Transverse colon (tissue), 4 donors: ENCODE measurements at regions not wholly inside any gene's neighbourhood (a gene's known extent, or its start where the extent isn't known, plus 50 kb on each side); places are given as distances from the start of the nearest gene placed in this dataset.

ENCODE experiments used
- DNase-seq: peaks from one replicate; pipeline ENCODE4 v3.0.0-alpha.2; 2019
- H3K27ac ChIP-seq, 4 donors: fragments of 200-600 bp; sonication (generic); 2 replicates each; pipeline ENCODE4 v1.5.1; 2016 to 2018; ENCODE audit warnings: inconsistent platforms in 4 of 4
- H3K27me3 ChIP-seq: fragments of 200-600 bp; sonication (generic); 2 replicates; pipeline ENCODE4 v1.5.1; 2017; ENCODE audit warnings: inconsistent platforms
- H3K36me3 ChIP-seq, 4 donors: fragments of 200-600 bp; sonication (generic); 2 replicates each; pipeline ENCODE4 v1.5.1; 2017 to 2019; ENCODE audit warnings: inconsistent platforms in 4 of 4
- H3K4me1 ChIP-seq, 4 donors: fragments of 200-600 bp; sonication (generic); 2 replicates each; pipeline ENCODE4 v1.5.1; 2017 to 2020; ENCODE audit warnings: inconsistent platforms in 4 of 4
- H3K4me3 ChIP-seq, 4 donors: fragments of 200-600 bp; sonication (generic); 1 replicate in 1 of 4; 2 replicates in 3 of 4; pipeline versions ENCODE4 v1.5.1 to v1.6.1; 2017 to 2019; ENCODE audit warnings: inconsistent platforms in 4 of 4
- H3K9me3 ChIP-seq, 2 donors: fragments of 200-600 bp; sonication (generic); 2 replicates each; pipeline ENCODE4 v1.5.1; 2017 to 2019; ENCODE audit warnings: inconsistent platforms in 2 of 2
- CTCF ChIP-seq, 5 experiments: fragments of 200-600 bp in 3 of 5; fragments of 450-650 bp in 2 of 5; sonication (generic) in 3 of 5; IDR thresholded peaks; 1 replicate in 2 of 5; 2 replicates in 3 of 5; pipeline ENCODE4 v1.5.1; 2016 to 2017; ENCODE audit warnings: antibody characterized with exemption in 5 of 5, inconsistent platforms in 3 of 5, mild to moderate bottlenecking in 2 of 5, moderate library complexity in 1 of 5
- EP300 ChIP-seq: sonication (generic); formaldehyde crosslinking; IDR thresholded peaks from one replicate; pipeline ENCODE4 v1.6.1; 2017; ENCODE audit warnings: antibody characterized with exemption, low read depth
- POLR2A ChIP-seq: fragments of 450-650 bp; IDR thresholded peaks from one replicate; pipeline ENCODE4 v1.6.1; 2016; ENCODE audit warnings: antibody characterized with exemption, mild to moderate bottlenecking, moderate library complexity
- POLR2AphosphoS5 ChIP-seq, 3 donors: sonication (generic); formaldehyde crosslinking; IDR thresholded peaks; one replicate each; pipeline ENCODE4 v1.6.1; 2016; ENCODE audit warnings: antibody characterized with exemption in 3 of 3
- WGBS, 2 donors: methylation state at CpG; one replicate each; pipeline ENCODE4 v1.1.5; 2018; ENCODE audit warnings: low coverage in 1 of 2; 5-methylcytosine and 5-hydroxymethylcytosine counted together
- in situ Hi-C, 4 donors: fragments of 200-750 bp; cut with MboI; loops; one replicate each; pipeline versions ENCODE4 v1.15.0 to v1.15.1; 2017; ENCODE audit warnings: low sequenced_read_pairs in 3 of 4, low pct_ligation_motif_present in 1 of 4, low pct_unique_long_range_greater_than_20kb in 1 of 4
- intact Hi-C: fragments of 100-400 bp; cut with DNase I; formaldehyde crosslinking; loops from one replicate; pipeline ENCODE4 v1.15.1; 2023; ENCODE audit warnings: low total_unique reads

GRCh38 chr1:224846119-224846907 lies 83.2 kb upstream of the DNAH14 start:
- Histone ChIP-seq H3K4me3 (no peak overlapping the region), H3K27me3 (no peaks in the 10 kb centered on the region), H3K9me3 (no peaks in the 10 kb centered on the region), H3K36me3 (no peaks in the 10 kb centered on the region), H3K4me1 (no peaks in the 10 kb centered on the region), H3K27ac (no peak overlapping the region)
- WGBS, 2 donors, result 72 to 80% methylated on average over 2 of the region's 2 CpGs
- TF ChIP-seq CTCF (IDR thresholded peaks at IDR 0.05), result no peak
- no peak for TF ChIP-seq POLR2A
- no peak for TF ChIP-seq EP300
- TF ChIP-seq POLR2AphosphoS5 (IDR thresholded peaks at IDR 0.05), result no peak
- intact Hi-C loops, result no loop called here
- DNase-seq, result no peak
- in situ Hi-C loops, result loop anchor here in 1 of 4 donors (25.0 kb wide), 1 partner anchor 184 kb away; no protein-coding TSS in a partner anchor

GRCh38 chr1:224850446-224850845 lies 79.0 kb upstream of the DNAH14 start:
- in situ Hi-C loops, result loop anchor here (5.0 to 25.0 kb wide), 3 partner anchors 213 to 336 kb away; no protein-coding TSS in a partner anchor

GRCh38 chr1:224851210-224851847 lies 78.1 kb upstream of the DNAH14 start:
- H3K36me3 ChIP-seq, result no peaks in the 10 kb centered on the region
- no peak overlapping the region for H3K27ac ChIP-seq
- TF ChIP-seq POLR2A (no peak), CTCF (IDR thresholded peaks at IDR 0.05) (peak; percentile 49 to 68 (median 63))

More at GRCh38 chr1:224850446-224850845, 79.0 kb upstream of the DNAH14 start:
- Histone ChIP-seq H3K4me3 (no peak overlapping the region), H3K36me3 (no peaks in the 10 kb centered on the region), H3K27me3 (no peaks in the 10 kb centered on the region), H3K4me1 (no peaks in the 10 kb centered on the region), H3K9me3 (no peaks in the 10 kb centered on the region), H3K27ac (no peak overlapping the region)
- DNase-seq, result no peak
- intact Hi-C loops, result loop anchor here (10.0 kb wide), 1 partner anchor 336 kb away; no protein-coding TSS in a partner anchor
- TF ChIP-seq POLR2AphosphoS5 (IDR thresholded peaks at IDR 0.05) (no peak), POLR2A (no peak)
- 100% methylated on average over 2 of the region's 2 CpGs; no CpG with 5 or more reads in 1 of the 2 donors for WGBS, 2 donors

GRCh38 chr1:224851848-224852261 lies 77.6 kb upstream of the DNAH14 start:
- intact Hi-C loops (loop anchor here (10.0 kb wide), 1 partner anchor 337 kb away; no protein-coding TSS in a partner anchor), in situ Hi-C loops (loop anchor here (5.0 to 25.0 kb wide), 3 partner anchors 215 to 337 kb away; no protein-coding TSS in a partner anchor)
- no peaks in the 10 kb centered on the region for H3K9me3 ChIP-seq
- no peaks in the 10 kb centered on the region for H3K4me1 ChIP-seq
- H3K4me3 ChIP-seq, result no peak overlapping the region
- TF ChIP-seq POLR2A (no peak), CTCF (IDR thresholded peaks at IDR 0.05) (no peak), POLR2AphosphoS5 (IDR thresholded peaks at IDR 0.05) (no peak), EP300 (no peak)
- 40 to 63% methylated on average over 1 to 9 of the region's 9 CpGs for WGBS, 2 donors
- no peak for DNase-seq
- H3K36me3 ChIP-seq, result no peaks in the 10 kb centered on the region
- no peak overlapping the region for H3K27ac ChIP-seq
- H3K27me3 ChIP-seq, result no peaks in the 10 kb centered on the region

More at GRCh38 chr1:224851210-224851847, 78.1 kb upstream of the DNAH14 start:
- H3K9me3 ChIP-seq, result no peaks in the 10 kb centered on the region
- WGBS, 2 donors, result 42 to 46% methylated on average over 4 to 6 of the region's 6 CpGs
- H3K4me1 ChIP-seq, result no peaks in the 10 kb centered on the region
- H3K4me3 ChIP-seq, result no peak overlapping the region
- no peaks in the 10 kb centered on the region for H3K27me3 ChIP-seq
- in situ Hi-C loops, result loop anchor here (5.0 to 25.0 kb wide), 3 partner anchors 214 to 337 kb away; no protein-coding TSS in a partner anchor
- intact Hi-C loops, result loop anchor here (10.0 kb wide), 1 partner anchor 337 kb away; no protein-coding TSS in a partner anchor
- peak; percentile 68 for DNase-seq
